ENCODE measurements at regions not wholly inside any gene's neighbourhood (a gene's known extent, or its start where the extent isn't known, plus 50 kb on each side); places are given as distances from the start of the nearest gene placed in this dataset.

- Histone ChIP-seq H3K27ac (ENCODE audit: low read length) (no peak overlapping the region), H3K27me3 (ENCODE audit: control insufficient read depth, insufficient read depth, low read length) (no peaks in the 10 kb centered on the region), H3K4me1 (ENCODE audit: control insufficient read depth, insufficient read depth, low read length) (no peaks in the 10 kb centered on the region), H3K9me3 (ENCODE audit: control insufficient read depth, insufficient read depth, low read depth, low read length) (no peaks in the 10 kb centered on the region), H3K36me3 (ENCODE audit: control insufficient read depth, insufficient read depth, low read length) (no peaks in the 10 kb centered on the region), H3K4me3 (ENCODE audit: low read depth in 2 of 2, low read length in 2 of 2) (no peak overlapping the region)
- no peak for ATAC-seq
- no TSS peak for BruUV-seq (replicated peaks)
- ChIA-PET CTCF (no interaction called here), POLR2A (no interaction called here)
- intact Hi-C loops (cut with micrococcal nuclease; ENCODE audit: unreplicated experiment) = no loop called here
- in situ Hi-C loops (cut with HindIII; ENCODE audit: low pct_unique_long_range_greater_than_20kb, low sequenced_read_pairs) = no loop called here
- no peak for DNase-seq (ENCODE audit: low read depth, low spot score)
- TF ChIP-seq POLR2AphosphoS5 (IDR thresholded peaks at IDR 0.05; ENCODE audit: low read depth, low read length) (no peak), SIN3A (IDR thresholded peaks at IDR 0.05; ENCODE audit: borderline replicate concordance, insufficient read depth, low read depth, low read length) (no peak), TCF7L2 (IDR thresholded peaks at IDR 0.05; ENCODE audit: low read depth, low read length) (no peak), CTCF (IDR thresholded peaks at IDR 0.05) (no peak)
- TF ChIP-seq, protein P1, sequence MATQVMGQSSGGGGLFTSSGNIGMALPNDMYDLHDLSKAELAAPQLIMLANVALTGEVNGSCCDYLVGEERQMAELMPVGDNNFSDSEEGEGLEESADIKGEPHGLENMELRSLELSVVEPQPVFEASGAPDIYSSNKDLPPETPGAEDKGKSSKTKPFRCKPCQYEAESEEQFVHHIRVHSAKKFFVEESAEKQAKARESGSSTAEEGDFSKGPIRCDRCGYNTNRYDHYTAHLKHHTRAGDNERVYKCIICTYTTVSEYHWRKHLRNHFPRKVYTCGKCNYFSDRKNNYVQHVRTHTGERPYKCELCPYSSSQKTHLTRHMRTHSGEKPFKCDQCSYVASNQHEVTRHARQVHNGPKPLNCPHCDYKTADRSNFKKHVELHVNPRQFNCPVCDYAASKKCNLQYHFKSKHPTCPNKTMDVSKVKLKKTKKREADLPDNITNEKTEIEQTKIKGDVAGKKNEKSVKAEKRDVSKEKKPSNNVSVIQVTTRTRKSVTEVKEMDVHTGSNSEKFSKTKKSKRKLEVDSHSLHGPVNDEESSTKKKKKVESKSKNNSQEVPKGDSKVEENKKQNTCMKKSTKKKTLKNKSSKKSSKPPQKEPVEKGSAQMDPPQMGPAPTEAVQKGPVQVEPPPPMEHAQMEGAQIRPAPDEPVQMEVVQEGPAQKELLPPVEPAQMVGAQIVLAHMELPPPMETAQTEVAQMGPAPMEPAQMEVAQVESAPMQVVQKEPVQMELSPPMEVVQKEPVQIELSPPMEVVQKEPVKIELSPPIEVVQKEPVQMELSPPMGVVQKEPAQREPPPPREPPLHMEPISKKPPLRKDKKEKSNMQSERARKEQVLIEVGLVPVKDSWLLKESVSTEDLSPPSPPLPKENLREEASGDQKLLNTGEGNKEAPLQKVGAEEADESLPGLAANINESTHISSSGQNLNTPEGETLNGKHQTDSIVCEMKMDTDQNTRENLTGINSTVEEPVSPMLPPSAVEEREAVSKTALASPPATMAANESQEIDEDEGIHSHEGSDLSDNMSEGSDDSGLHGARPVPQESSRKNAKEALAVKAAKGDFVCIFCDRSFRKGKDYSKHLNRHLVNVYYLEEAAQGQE (IDR thresholded peaks at IDR 0.05; ENCODE audit: insufficient read depth in 1 of 2, low read depth in 2 of 2, low read length in 1 of 2) = no peak
Measured at GRCh38 chr2:185664384-185664783, 74.2 kb upstream of the FSIP2 start.

DNA sequence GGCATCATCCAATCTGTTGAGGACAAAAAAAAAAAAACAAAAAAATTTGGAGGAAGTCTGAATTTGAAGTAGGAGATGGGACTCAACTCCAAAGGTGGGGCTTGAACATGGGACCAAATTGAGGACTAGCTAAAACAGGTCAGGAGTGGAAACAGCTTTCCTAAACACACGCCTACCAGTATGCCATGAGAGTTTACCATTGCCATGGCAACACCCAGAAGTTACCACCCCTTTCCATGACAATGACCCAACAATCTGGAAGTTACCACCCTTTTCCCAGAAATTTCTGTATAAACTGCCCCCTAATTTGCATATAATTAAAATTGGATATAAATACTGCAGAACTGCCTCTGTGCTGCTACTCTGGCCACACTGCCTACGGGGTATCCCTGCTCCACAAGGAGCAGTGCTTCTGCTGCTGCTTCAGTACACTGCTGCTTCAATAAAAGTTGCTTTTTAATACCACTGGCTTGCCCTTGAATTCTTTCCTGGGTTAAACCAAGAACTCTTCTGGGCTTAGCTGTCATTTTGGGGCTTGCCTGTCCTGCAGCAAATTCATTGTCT, 73.3 kb upstream of the FSIP2 start:
- Histone ChIP-seq H3K27me3 (ENCODE audit: control insufficient read depth, insufficient read depth, low read length) (no peaks in the 10 kb centered on the region), H3K4me3 (ENCODE audit: low read depth in 2 of 2, low read length in 2 of 2) (no peak overlapping the region), H3K9me3 (ENCODE audit: control insufficient read depth, insufficient read depth, low read depth, low read length) (no peaks in the 10 kb centered on the region), H3K4me1 (ENCODE audit: control insufficient read depth, insufficient read depth, low read length) (no peaks in the 10 kb centered on the region), H3K27ac (ENCODE audit: low read length) (no peak overlapping the region), H3K36me3 (ENCODE audit: control insufficient read depth, insufficient read depth, low read length) (no peaks in the 10 kb centered on the region)
- no TSS peak for BruUV-seq (replicated peaks)
- TF ChIP-seq POLR2AphosphoS5 (IDR thresholded peaks at IDR 0.05; ENCODE audit: low read depth, low read length) (no peak), CTCF (IDR thresholded peaks at IDR 0.05) (no peak), TCF7L2 (IDR thresholded peaks at IDR 0.05; ENCODE audit: low read depth, low read length) (no peak), SIN3A (IDR thresholded peaks at IDR 0.05; ENCODE audit: borderline replicate concordance, insufficient read depth, low read depth, low read length) (no peak)
- TF ChIP-seq, protein P1 (IDR thresholded peaks at IDR 0.05; ENCODE audit: insufficient read depth in 1 of 2, low read depth in 2 of 2, low read length in 1 of 2) = no peak
- ChIA-PET POLR2A (no interaction called here), CTCF (no interaction called here)
- ATAC-seq (no peak), DNase-seq (ENCODE audit: low read depth, low spot score) (no peak)
- intact Hi-C loops (cut with micrococcal nuclease; ENCODE audit: unreplicated experiment) (no loop called here), in situ Hi-C loops (cut with HindIII; ENCODE audit: low pct_unique_long_range_greater_than_20kb, low sequenced_read_pairs) (no loop called here)

Data from Panc1 (cell line).